ENCODE measurements at regions not wholly inside any gene's neighbourhood (a gene's known extent, or its start where the extent isn't known, plus 50 kb on each side); places are given as distances from the start of the nearest gene placed in this dataset.

DNA sequence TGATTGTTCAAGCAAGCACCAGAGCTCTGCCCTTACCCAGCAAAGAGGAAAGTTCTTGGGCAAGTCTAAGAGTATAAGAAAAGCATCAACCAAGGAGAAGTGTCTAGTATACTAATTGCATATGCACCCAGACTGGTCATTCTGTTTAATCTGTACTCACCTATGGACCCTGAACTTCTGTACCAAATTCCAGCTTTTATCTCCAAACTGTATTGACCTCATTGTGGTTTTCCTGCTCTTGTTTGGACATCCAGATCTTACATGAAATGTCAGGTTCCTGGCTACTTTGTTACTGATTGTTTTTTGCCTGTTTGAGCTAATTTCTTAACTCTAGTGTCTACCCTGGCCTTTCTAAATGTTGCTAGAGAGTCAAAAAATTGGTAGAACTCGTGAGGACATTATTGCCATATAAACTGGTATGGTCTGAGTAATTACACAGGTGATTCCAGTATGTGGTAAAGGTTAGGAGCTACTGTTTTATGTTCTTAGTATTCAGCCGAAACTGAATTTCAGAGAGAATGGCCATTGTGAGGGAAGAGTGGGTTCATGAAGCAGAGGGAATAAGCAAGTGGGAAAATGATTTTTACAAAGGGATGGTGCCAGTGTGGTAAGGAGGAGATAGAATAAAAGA, 146.3 kb downstream of the HNMT start:
- Mint-ChIP-seq H3K9me3 (peaks cover 2% of the 10 kb centered on the region), H3K27me3 (ENCODE audit: low read depth) (no peaks in the 10 kb centered on the region), H3K36me3 (ENCODE audit: low read depth) (no peaks in the 10 kb centered on the region), H3K4me1 (ENCODE audit: low read depth) (no peaks in the 10 kb centered on the region), H3K4me3 (no peak overlapping the region), H3K27ac (no peak overlapping the region)
- DNase-seq: no peak
- intact Hi-C loops (cut with micrococcal nuclease): no loop called here
- CTCF ChIA-PET: no interaction called here

DNA sequence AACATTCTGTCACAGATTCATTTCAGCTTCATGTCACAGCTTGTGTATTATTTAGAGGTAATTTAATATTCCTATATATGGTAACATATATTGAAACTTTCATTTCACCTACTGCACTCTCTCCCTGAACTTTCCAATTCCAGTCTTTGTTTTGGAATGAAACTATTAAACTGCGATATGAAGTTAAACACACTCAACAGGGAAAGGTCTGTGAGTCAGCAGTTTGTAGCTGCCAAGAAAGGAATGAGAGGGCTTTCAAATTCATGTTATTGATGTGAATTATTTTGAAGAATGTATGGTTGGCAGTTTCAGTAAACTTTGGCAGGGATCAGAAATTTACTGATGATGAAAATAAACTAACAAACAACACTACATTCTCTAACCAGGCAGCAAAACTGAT, 148.3 kb downstream of the HNMT start:
- H3K9me3 Mint-ChIP-seq: peaks cover 2% of the 10 kb centered on the region
- no peak overlapping the region for H3K4me3 Mint-ChIP-seq
- no peaks in the 10 kb centered on the region for H3K27me3 Mint-ChIP-seq (ENCODE audit: low read depth)

DNA sequence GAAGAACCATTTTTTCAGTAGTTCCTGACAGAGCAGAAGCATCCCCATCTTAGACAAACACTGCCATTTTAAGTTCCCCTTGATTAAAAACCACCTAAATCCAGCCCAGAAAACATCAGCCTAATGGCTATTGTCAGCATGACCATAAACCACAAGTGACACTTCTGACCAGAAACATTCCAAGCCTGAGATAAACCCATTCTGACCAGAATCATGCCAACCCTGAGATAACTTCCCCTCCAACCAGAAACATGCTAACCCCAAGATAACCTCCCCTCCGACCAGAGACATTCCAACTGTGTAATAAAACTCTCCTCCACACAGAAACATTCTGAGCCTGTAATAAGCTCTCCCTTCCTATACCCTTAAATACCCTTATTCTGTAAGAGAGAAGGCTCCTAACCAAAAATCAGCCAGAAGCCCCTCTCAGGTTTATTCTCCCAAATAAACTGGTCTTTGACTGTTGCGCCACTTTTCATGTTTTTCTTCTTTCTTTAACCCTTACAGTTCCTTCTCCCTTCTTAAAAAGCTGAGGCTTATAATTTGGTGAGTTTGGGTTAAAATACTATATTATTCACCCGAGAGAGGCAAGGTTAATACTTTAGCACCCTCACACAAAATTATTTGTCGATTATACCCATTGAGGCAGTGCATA, 149.7 kb downstream of the HNMT start:
- intact Hi-C loops (cut with micrococcal nuclease): no loop called here
- H3K4me1 Mint-ChIP-seq (ENCODE audit: low read depth): no peaks in the 10 kb centered on the region
- no peak overlapping the region for H3K27ac Mint-ChIP-seq
- peaks cover 2% of the 10 kb centered on the region for H3K9me3 Mint-ChIP-seq
- H3K36me3 Mint-ChIP-seq (ENCODE audit: low read depth): no peaks in the 10 kb centered on the region
- H3K27me3 Mint-ChIP-seq (ENCODE audit: low read depth): no peaks in the 10 kb centered on the region
- H3K4me3 Mint-ChIP-seq: no peak overlapping the region
- DNase-seq: no peak
- CTCF ChIA-PET: no interaction called here

More for the DNA sequence above, 148.3 kb downstream of the HNMT start:
- Mint-ChIP-seq H3K36me3 (ENCODE audit: low read depth) (no peaks in the 10 kb centered on the region), H3K27ac (no peak overlapping the region), H3K4me1 (ENCODE audit: low read depth) (no peaks in the 10 kb centered on the region)
- intact Hi-C loops (cut with micrococcal nuclease): no loop called here
- CTCF ChIA-PET: no interaction called here
- DNase-seq: no peak

DNA sequence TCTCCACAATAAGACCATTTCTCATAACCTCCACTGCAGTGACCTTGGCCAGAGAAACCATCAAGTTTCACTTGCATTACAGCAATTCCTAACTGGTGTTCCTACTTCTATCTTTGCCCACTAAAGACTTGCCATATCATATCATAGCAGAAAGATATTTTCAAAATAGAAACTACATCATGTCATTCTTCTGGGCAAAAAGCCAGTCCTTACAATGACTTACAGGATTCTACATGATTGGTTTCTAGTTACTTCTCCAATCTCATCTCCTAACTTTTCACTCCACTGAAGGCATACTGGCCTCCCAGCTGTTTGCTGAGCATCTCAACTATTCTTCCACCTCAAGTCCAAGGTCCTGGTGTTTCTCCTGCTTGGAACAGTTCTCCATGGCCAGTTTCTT, 151.4 kb downstream of the HNMT start:
- no peaks in the 10 kb centered on the region for H3K27me3 Mint-ChIP-seq (ENCODE audit: low read depth)
- peaks cover 2% of the 10 kb centered on the region for H3K9me3 Mint-ChIP-seq
- DNase-seq: no peak
- H3K4me1 Mint-ChIP-seq (ENCODE audit: low read depth): no peaks in the 10 kb centered on the region
- no peak overlapping the region for H3K27ac Mint-ChIP-seq
- no peaks in the 10 kb centered on the region for H3K36me3 Mint-ChIP-seq (ENCODE audit: low read depth)
- CTCF ChIA-PET: no interaction called here
- intact Hi-C loops (cut with micrococcal nuclease): no loop called here
- H3K4me3 Mint-ChIP-seq: no peak overlapping the region

DNA sequence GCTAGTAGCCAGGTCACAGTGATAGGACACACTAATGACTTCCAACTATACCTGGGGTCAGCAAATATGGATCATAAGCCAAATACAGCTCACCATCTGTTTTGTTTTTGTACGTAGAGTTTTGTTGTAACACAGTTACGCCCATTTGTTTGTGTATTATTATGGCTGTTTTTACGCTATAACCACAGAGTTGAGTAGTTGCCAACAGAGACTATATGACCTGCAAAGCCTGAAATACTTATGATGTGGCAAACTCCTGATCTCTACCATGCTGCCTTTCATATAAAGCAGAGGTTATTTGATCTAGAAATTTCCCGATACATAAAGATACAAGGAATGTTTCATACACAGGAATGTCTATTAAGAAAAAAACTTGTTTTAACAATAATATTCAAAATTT, 152.2 kb downstream of the HNMT start:
- DNase-seq: no peak
- no peak overlapping the region for H3K4me3 Mint-ChIP-seq
- no peaks in the 10 kb centered on the region for H3K4me1 Mint-ChIP-seq (ENCODE audit: low read depth)
- peaks cover 2% of the 10 kb centered on the region for H3K9me3 Mint-ChIP-seq
- no peaks in the 10 kb centered on the region for H3K27me3 Mint-ChIP-seq (ENCODE audit: low read depth)
- CTCF ChIA-PET: no interaction called here
- intact Hi-C loops (cut with micrococcal nuclease): no loop called here
- H3K36me3 Mint-ChIP-seq (ENCODE audit: low read depth): no peaks in the 10 kb centered on the region
- H3K27ac Mint-ChIP-seq: no peak overlapping the region

DNA sequence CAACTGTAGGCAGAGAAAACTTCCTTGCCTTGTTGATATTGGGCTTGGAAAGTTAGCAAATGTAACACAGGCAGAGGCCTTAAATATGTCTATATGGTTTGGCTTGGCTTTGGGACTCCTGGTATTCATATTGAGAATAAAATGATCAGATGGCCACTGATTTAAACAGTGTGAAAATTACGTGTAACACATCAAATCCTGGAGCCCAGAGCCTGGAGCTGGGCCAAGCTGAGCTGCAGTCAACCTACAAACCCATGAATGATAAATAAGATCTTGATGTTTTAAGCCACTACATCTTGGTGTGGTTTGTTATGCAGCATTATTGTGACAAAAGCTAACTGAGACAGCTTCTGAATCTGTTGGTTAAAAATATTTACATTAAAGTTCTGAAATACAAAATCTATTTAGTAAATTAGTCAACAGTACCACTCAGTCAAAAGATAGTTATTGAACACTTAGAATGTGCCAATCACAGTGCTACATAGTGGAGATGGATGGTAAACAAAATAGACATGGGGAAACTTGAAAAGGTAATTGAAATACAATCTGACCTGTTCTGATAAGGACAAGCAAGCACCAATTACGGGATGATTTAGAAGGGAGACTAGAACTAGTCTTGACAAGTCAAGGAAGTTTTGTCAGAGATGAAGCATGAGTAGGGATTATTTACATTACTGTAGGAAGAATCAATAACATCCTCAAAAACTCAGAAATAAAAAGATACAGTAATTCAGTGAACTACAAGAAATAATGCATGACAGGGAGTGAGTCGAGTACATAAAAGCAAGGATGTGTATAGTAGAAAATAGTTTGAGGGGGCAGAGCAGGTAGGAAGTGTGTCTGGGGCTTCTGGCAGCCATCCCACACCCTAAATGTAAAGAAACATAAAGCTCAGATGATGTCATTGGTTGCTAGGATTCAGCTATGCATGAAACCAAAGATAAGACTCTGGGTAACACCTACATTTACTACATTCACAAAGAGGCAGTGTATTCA, 157.7 kb downstream of the HNMT start:
- intact Hi-C loops (cut with micrococcal nuclease): no loop called here
- Mint-ChIP-seq H3K27me3 (ENCODE audit: low read depth) (no peaks in the 10 kb centered on the region), H3K36me3 (ENCODE audit: low read depth) (no peaks in the 10 kb centered on the region), H3K4me3 (no peak overlapping the region), H3K27ac (no peak overlapping the region), H3K4me1 (ENCODE audit: low read depth) (no peaks in the 10 kb centered on the region), H3K9me3 (no peaks in the 10 kb centered on the region)
- no peak for DNase-seq
- CTCF ChIA-PET: no interaction called here

DNA sequence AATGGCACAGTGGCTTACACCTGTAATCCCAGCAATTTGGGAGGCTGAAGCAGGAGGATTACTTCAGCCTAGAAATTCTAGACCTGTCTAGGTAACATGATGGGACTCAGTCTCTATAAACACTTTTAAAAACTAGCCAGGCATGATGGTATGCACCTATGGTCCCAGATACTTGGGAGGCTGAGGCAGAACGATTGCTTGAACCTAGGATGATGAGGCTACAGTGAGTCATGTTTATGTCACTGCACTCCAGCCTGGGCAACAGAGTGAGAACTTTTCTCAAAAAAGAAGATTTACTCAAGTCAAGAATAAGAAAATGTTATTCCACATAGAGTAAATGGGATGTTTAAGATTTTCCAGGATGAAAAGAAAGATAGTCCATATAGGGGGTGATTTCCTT, 158.6 kb downstream of the HNMT start:
- intact Hi-C loops (cut with micrococcal nuclease): no loop called here
- DNase-seq: no peak
- Mint-ChIP-seq H3K9me3 (no peaks in the 10 kb centered on the region), H3K36me3 (ENCODE audit: low read depth) (no peaks in the 10 kb centered on the region), H3K4me1 (ENCODE audit: low read depth) (no peaks in the 10 kb centered on the region), H3K4me3 (no peak overlapping the region), H3K27me3 (ENCODE audit: low read depth) (no peaks in the 10 kb centered on the region), H3K27ac (no peak overlapping the region)
- CTCF ChIA-PET: no interaction called here

DNA sequence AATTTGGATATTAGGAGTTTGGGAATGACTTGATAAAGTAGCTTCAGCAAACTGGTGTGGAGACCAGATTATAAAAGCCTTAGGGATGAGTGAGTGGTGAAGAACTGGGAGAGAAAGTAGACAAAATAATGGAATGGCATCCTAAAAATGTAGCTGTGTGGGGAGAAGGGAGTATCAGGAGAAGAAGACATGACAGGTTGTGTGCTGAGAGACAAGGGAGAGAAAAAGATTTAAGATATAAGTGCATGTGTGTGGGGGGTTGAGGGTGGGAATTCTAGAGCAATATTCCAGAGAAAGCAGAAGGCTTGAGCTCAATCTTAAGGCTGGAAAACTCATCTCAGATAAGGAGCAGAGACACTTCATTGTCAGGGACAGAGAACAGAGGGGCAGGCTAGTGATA, 159.5 kb downstream of the HNMT start:
- Mint-ChIP-seq H3K4me3 (no peak overlapping the region), H3K4me1 (ENCODE audit: low read depth) (no peaks in the 10 kb centered on the region), H3K36me3 (ENCODE audit: low read depth) (no peaks in the 10 kb centered on the region), H3K9me3 (no peaks in the 10 kb centered on the region), H3K27me3 (ENCODE audit: low read depth) (no peaks in the 10 kb centered on the region), H3K27ac (no peak overlapping the region)
- DNase-seq: no peak
- CTCF ChIA-PET: no interaction called here
- intact Hi-C loops (cut with micrococcal nuclease): no loop called here

DNA sequence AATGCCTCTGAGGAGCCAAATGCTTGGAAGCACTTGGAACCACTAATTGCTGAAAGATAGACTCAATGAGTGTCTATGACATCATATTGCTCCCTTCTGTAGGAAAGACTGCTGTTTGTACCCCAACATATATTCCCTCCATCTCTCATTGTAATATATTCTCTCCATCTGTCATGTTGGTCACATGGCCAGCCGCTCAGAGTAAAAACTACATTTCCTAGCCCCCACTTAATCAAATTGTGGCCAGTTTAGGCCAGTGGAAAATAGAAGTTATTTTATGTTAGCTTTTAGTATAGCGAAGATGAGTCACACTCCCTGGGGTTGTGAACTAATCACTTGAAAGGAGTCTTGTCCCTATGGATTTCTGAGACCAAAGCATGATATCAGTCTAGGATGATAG, 160.2 kb downstream of the HNMT start:
- CTCF ChIA-PET: no interaction called here
- H3K4me1 Mint-ChIP-seq (ENCODE audit: low read depth): no peaks in the 10 kb centered on the region
- H3K27ac Mint-ChIP-seq: no peak overlapping the region
- no peaks in the 10 kb centered on the region for H3K27me3 Mint-ChIP-seq (ENCODE audit: low read depth)
- no peak overlapping the region for H3K4me3 Mint-ChIP-seq
- H3K36me3 Mint-ChIP-seq (ENCODE audit: low read depth): no peaks in the 10 kb centered on the region
- H3K9me3 Mint-ChIP-seq: no peaks in the 10 kb centered on the region
- no peak for DNase-seq
- intact Hi-C loops (cut with micrococcal nuclease): no loop called here

DNA sequence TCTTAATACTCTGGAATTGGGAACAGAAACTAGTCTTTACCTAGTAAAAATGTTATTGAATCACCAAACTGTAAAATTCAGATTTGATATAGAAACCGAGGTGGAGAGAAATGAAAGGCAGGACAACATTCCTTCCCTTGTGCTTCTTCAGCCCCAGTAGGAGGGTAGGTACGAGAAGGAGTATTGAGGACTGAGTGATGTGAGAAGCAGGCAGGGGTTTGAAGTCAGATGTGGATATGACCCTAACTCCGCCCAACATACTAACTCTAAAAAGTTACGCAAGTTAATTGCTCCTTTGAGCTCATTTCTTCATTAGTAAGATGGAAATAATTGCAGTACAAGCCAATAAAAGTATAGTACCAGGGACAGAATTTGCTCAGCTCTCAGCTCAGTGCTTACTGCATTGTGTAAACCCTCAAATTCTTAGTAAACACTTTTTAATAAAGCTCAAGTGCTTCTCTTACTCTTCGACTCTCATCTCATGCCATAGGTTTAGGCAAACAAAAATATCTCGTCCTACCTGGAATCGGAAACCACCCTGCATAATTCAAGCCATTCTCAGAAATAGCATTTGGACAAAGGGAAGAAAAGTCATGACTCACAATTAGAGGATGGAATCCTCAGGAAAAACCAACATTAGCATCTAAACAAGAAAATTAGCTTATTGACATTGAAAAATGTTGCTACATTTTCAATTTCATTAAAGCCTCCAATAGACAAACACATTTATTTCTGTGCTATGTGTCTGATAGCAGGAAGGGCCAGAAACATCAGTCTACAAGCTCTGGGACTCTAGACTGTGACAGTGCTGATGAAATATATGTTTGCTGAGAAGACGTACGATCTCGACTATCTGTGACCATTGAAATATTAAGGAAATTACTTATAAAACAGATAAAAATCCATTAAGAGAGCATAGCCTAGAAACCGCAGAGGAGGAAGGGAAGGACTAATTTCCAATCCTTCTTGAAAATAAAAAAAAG, 161.3 kb downstream of the HNMT start:
- DNase-seq: no peak
- Mint-ChIP-seq H3K4me3 (no peak overlapping the region), H3K36me3 (ENCODE audit: low read depth) (no peaks in the 10 kb centered on the region), H3K4me1 (ENCODE audit: low read depth) (no peaks in the 10 kb centered on the region), H3K27ac (no peak overlapping the region), H3K27me3 (ENCODE audit: low read depth) (no peaks in the 10 kb centered on the region), H3K9me3 (no peaks in the 10 kb centered on the region)
- CTCF ChIA-PET: no interaction called here
- intact Hi-C loops (cut with micrococcal nuclease): no loop called here

DNA sequence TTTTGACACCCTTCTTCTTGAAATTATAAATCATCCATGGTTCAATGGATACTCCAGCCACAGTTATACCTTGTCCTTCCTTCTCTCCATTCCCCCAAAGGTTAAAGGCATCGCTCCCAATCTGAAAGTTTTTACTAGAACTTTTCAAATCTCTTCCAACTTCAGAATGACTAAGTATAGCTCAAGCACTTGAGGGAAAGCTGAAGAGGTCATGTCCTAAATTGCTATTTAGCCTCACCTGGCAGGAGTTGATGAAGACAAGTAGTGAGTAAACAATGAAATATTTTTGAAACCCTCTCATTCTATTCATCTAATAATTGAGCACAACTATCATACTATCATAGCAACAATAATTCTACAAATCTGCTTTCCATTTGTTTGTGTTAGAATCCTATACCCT, 167.8 kb downstream of the HNMT start:
- intact Hi-C loops (cut with micrococcal nuclease): no loop called here
- Mint-ChIP-seq H3K27ac (no peak overlapping the region), H3K4me1 (ENCODE audit: low read depth) (no peaks in the 10 kb centered on the region), H3K36me3 (ENCODE audit: low read depth) (no peaks in the 10 kb centered on the region), H3K27me3 (ENCODE audit: low read depth) (no peaks in the 10 kb centered on the region), H3K4me3 (no peak overlapping the region), H3K9me3 (peaks cover 3% of the 10 kb centered on the region)
- DNase-seq: no peak
- CTCF ChIA-PET: no interaction called here

DNA sequence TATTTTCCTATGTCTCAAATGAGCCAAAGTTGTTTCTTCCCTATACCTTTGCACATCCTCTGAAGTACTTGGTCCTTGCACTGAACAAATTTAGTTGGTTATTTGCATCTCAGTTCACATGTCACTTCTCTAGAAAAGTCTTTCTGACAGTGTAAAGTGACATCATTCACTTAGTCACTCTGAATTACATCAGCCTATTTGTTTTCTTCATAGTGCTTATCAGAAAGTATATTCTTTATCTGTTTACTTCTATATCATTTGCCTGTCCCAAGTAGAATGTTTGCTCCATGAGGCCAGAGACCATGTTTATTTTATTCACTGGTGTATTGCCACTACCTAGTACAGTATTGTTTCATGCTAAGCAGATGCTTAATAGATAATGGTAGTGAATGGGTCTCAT, 173.7 kb downstream of the HNMT start:
- no peak for DNase-seq
- Mint-ChIP-seq H3K9me3 (no peaks in the 10 kb centered on the region), H3K4me3 (no peak overlapping the region), H3K4me1 (ENCODE audit: low read depth) (no peaks in the 10 kb centered on the region), H3K36me3 (ENCODE audit: low read depth) (no peaks in the 10 kb centered on the region), H3K27ac (no peak overlapping the region), H3K27me3 (ENCODE audit: low read depth) (no peaks in the 10 kb centered on the region)
- intact Hi-C loops (cut with micrococcal nuclease): no loop called here
- CTCF ChIA-PET: no interaction called here

Data from activated naive CD4-positive, alpha-beta T cell treated with anti-CD3 and anti-CD28 coated beads for 36 hours (primary cell).